ENCODE measurements at regions not wholly inside any gene's neighbourhood (a gene's known extent, or its start where the extent isn't known, plus 50 kb on each side); places are given as distances from the start of the nearest gene placed in this dataset.

- no peak for TF ChIP-seq TCF4 (CRISPR knock-in tag; IDR thresholded peaks at IDR 0.05; ENCODE audit: borderline replicate concordance)
- TF ChIP-seq PATZ1 (CRISPR knock-in tag; IDR thresholded peaks at IDR 0.05; ENCODE audit: borderline replicate concordance), result no peak
- TF ChIP-seq ZC3H10 (CRISPR knock-in tag; IDR thresholded peaks at IDR 0.05), result no peak
- TF ChIP-seq BACH2 (CRISPR knock-in tag; IDR thresholded peaks at IDR 0.05; ENCODE audit: borderline replicate concordance), result no peak
- TF ChIP-seq ZNF565 (CRISPR knock-in tag; conservative IDR thresholded peaks at IDR 0.05; ENCODE audit: low read depth), result no peak
- no peak for TF ChIP-seq TSHZ2 (CRISPR knock-in tag; IDR thresholded peaks at IDR 0.05)
- TF ChIP-seq ZNF8 (CRISPR knock-in tag; IDR thresholded peaks at IDR 0.05), result no peak
- no peak for TF ChIP-seq SNAI2 (CRISPR knock-in tag; IDR thresholded peaks at IDR 0.05)
- no peak for TF ChIP-seq ZFP3 (CRISPR knock-in tag; IDR thresholded peaks at IDR 0.05)
- TF ChIP-seq TOX (CRISPR knock-in tag; IDR thresholded peaks at IDR 0.05; ENCODE audit: borderline replicate concordance), result no peak
- TF ChIP-seq ZFP30 (CRISPR knock-in tag; IDR thresholded peaks at IDR 0.05), result no peak
- ATAC-seq, result no peak
Observed at GRCh38 chr9:13009871-13010270, 235.1 kb downstream of the LURAP1L start.

- no peak for TF ChIP-seq PPARA (CRISPR knock-in tag; IDR thresholded peaks at IDR 0.05; ENCODE audit: borderline replicate concordance)
- TF ChIP-seq OSR1 (CRISPR knock-in tag; IDR thresholded peaks at IDR 0.05), result no peak
- no peak for TF ChIP-seq TOX (CRISPR knock-in tag; IDR thresholded peaks at IDR 0.05; ENCODE audit: borderline replicate concordance)
- no peak for TF ChIP-seq ZNF565 (CRISPR knock-in tag; conservative IDR thresholded peaks at IDR 0.05; ENCODE audit: low read depth)
- TF ChIP-seq TSHZ2 (CRISPR knock-in tag; IDR thresholded peaks at IDR 0.05), result no peak
- TF ChIP-seq ARNTL (CRISPR knock-in tag; IDR thresholded peaks at IDR 0.05; ENCODE audit: borderline replicate concordance, low read depth), result no peak
- TF ChIP-seq ISL1 (CRISPR knock-in tag; IDR thresholded peaks at IDR 0.05), result no peak
- TF ChIP-seq SNAI2 (CRISPR knock-in tag; IDR thresholded peaks at IDR 0.05), result no peak
- no peak for TF ChIP-seq PATZ1 (CRISPR knock-in tag; IDR thresholded peaks at IDR 0.05; ENCODE audit: borderline replicate concordance)
- no peak for TF ChIP-seq ZC3H10 (CRISPR knock-in tag; IDR thresholded peaks at IDR 0.05)
- no peak for TF ChIP-seq ZNF8 (CRISPR knock-in tag; IDR thresholded peaks at IDR 0.05)
- no peak for TF ChIP-seq RARB (CRISPR knock-in tag; IDR thresholded peaks at IDR 0.05)
- no peak for TF ChIP-seq ZFP3 (CRISPR knock-in tag; IDR thresholded peaks at IDR 0.05)
- TF ChIP-seq ESRRG (CRISPR knock-in tag; IDR thresholded peaks at IDR 0.05), result no peak
- TF ChIP-seq CSDC2 (CRISPR knock-in tag; IDR thresholded peaks at IDR 0.05), result no peak
- no peak for TF ChIP-seq GLIS3 (CRISPR knock-in tag; IDR thresholded peaks at IDR 0.05)
- no peak for ATAC-seq
Observed at GRCh38 chr9:13013991-13014883, 239.4 kb downstream of the LURAP1L start.

- no peak for ATAC-seq
- TF ChIP-seq ZC3H10 (CRISPR knock-in tag; IDR thresholded peaks at IDR 0.05) (no peak), ZNF70 (CRISPR knock-in tag; IDR thresholded peaks at IDR 0.05) (no peak), ZFP30 (CRISPR knock-in tag; IDR thresholded peaks at IDR 0.05) (no peak), ZNF8 (CRISPR knock-in tag; IDR thresholded peaks at IDR 0.05) (no peak), PPARA (CRISPR knock-in tag; IDR thresholded peaks at IDR 0.05; ENCODE audit: borderline replicate concordance) (no peak), OSR1 (CRISPR knock-in tag; IDR thresholded peaks at IDR 0.05) (no peak), POU6F1 (CRISPR knock-in tag; IDR thresholded peaks at IDR 0.05; ENCODE audit: borderline replicate concordance, low read depth) (no peak), CSDC2 (CRISPR knock-in tag; IDR thresholded peaks at IDR 0.05) (no peak), PATZ1 (CRISPR knock-in tag; IDR thresholded peaks at IDR 0.05; ENCODE audit: borderline replicate concordance) (no peak)
Observed at GRCh38 chr9:13017260-13017659, 242.4 kb downstream of the LURAP1L start.
